ENCODE measurements at regions not wholly inside any gene's neighbourhood (a gene's known extent, or its start where the extent isn't known, plus 50 kb on each side); places are given as distances from the start of the nearest gene placed in this dataset.

DNA sequence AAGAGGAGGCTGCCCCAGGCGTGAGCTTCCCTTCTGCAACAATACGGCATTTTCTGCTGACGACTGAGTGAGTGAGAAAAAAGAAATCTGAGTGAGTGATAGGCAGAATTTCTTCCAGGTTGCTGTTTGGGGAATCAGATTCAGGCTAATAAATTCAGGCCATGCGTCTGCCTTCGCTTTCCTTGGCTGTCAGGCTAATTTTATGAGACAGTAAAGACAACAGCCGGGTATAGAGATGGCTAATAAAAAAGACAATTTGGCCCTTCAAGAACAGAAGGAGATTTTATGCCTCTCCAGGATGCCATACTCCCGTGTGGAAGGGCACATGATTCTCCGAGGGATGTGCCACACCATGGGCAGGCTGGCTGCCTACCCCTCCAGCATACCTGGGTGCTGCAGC, 145.9 kb upstream of the UBL3 start:
- TF ChIP-seq, protein P1, sequence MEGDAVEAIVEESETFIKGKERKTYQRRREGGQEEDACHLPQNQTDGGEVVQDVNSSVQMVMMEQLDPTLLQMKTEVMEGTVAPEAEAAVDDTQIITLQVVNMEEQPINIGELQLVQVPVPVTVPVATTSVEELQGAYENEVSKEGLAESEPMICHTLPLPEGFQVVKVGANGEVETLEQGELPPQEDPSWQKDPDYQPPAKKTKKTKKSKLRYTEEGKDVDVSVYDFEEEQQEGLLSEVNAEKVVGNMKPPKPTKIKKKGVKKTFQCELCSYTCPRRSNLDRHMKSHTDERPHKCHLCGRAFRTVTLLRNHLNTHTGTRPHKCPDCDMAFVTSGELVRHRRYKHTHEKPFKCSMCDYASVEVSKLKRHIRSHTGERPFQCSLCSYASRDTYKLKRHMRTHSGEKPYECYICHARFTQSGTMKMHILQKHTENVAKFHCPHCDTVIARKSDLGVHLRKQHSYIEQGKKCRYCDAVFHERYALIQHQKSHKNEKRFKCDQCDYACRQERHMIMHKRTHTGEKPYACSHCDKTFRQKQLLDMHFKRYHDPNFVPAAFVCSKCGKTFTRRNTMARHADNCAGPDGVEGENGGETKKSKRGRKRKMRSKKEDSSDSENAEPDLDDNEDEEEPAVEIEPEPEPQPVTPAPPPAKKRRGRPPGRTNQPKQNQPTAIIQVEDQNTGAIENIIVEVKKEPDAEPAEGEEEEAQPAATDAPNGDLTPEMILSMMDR (IDR thresholded peaks at IDR 0.05): no peak
- TF ChIP-seq EZH2 (IDR thresholded peaks at IDR 0.05; ENCODE audit: borderline replicate concordance, insufficient read depth, low read depth, low read length, poor library complexity, severe bottlenecking): no peak

Data from B cell (primary cell).